ENCODE measurements at regions not wholly inside any gene's neighbourhood (a gene's known extent, or its start where the extent isn't known, plus 50 kb on each side); places are given as distances from the start of the nearest gene placed in this dataset.

- no peak for TF ChIP-seq CTCF (optimal IDR thresholded peaks at IDR 0.05 in 1 of 3, IDR thresholded peaks at IDR 0.05 in 1 of 3, conservative IDR thresholded peaks at IDR 0.05 in 1 of 3; ENCODE audit: extremely low read depth in 1 of 3, insufficient read depth in 2 of 3, low read length in 3 of 3)
- TF ChIP-seq EZH2 (IDR thresholded peaks at IDR 0.05; ENCODE audit: low read length): no peak
Observed at GRCh38 chr18:29459972-29460371, 1283.0 kb upstream of the CDH2 start.

Measured in keratinocyte (primary cell).